ENCODE measurements at regions not wholly inside any gene's neighbourhood (a gene's known extent, or its start where the extent isn't known, plus 50 kb on each side); places are given as distances from the start of the nearest gene placed in this dataset.

- TF ChIP-seq CTCF (IDR thresholded peaks at IDR 0.05) = no peak
- no peak for TF ChIP-seq POLR2A (IDR thresholded peaks at IDR 0.05)
- TF ChIP-seq EP300 (IDR thresholded peaks at IDR 0.05) = no peak
- no peak for TF ChIP-seq POLR2AphosphoS5 (IDR thresholded peaks at IDR 0.05)
Measured at GRCh38 chr15:21267671-21268395, 172.5 kb downstream of the POTEB3 start.
